ENCODE measurements at regions not wholly inside any gene's neighbourhood (a gene's known extent, or its start where the extent isn't known, plus 50 kb on each side); places are given as distances from the start of the nearest gene placed in this dataset.
"Not testable (repeated sequence)": the region's sequence is repeated elsewhere in the genome, so short reads cannot be mapped to it uniquely, and the experiment has no call there.

- not testable (repeated sequence) for TF ChIP-seq CTCF (IDR thresholded peaks at IDR 0.05; ENCODE audit: insufficient read depth, low read length); POLR2AphosphoS5 (IDR thresholded peaks at IDR 0.05; ENCODE audit: low read depth); REST (IDR thresholded peaks at IDR 0.05; ENCODE audit: insufficient replicate concordance, low read depth); GABPA (IDR thresholded peaks at IDR 0.05; ENCODE audit: low read depth); SPI1 (IDR thresholded peaks at IDR 0.05; ENCODE audit: borderline replicate concordance, low read depth)
These were observed 301.5 kb downstream of the BCKDHB start for GRCh38 chr6:80407976-80408375.

Data from HL-60 (cell line).